Activated CD4-positive, alpha-beta T cell treated with anti-CD3 and anti-CD28 coated beads, Interleukin-10, Interleukin-2, amounts not matched to agents 100 ng/mL and 50 ng/mL, durations not matched to agents 16 hours and 8 hours (primary cell): ENCODE measurements at regions not wholly inside any gene's neighbourhood (a gene's known extent, or its start where the extent isn't known, plus 50 kb on each side); places are given as distances from the start of the nearest gene placed in this dataset.

ENCODE experiments used
- DNase-seq: peaks from one replicate; pipeline ENCODE4 v3.0.0-alpha.2; 2020

DNA sequence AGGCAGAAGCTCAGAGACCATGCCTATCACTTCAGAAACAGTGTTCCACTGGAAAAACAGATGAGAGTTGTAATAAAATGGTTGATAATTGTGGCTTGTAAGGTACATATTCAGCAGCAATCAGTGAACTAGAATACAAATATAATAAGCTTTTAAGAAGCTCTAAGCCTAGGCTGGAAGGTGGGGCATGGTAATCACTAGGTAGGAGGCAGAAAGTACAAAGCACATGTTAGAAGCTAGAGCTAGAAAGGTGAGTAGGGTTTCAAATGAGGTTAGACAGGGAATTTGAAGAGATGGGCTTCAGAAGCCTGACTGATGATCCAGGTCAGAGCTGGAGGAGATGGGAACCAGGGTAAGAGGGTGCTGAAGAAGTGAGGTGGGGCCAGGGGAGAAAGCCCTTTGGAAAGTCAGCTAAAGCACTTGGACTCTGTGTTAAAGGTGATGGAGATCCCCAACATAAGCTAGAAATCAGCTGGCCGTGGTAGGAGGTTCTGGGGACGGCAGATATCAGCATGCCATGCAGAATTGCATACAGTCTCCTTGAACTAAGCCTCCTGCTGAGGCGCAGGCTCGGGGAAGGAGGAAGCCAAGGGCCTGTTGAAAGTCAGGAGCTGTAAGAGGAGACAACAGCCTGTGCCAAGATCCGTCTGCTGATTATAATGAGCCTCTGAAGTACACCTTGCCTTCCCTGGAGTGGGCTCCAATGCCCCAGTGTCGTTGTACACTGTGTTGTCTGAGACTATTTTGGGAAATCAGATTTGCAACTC is 659.4 kb downstream of the BCL11B start:
- no peak for DNase-seq

- no peak for DNase-seq
Observed at GRCh38 chr14:98614741-98615140, 657.3 kb downstream of the BCL11B start.

DNA sequence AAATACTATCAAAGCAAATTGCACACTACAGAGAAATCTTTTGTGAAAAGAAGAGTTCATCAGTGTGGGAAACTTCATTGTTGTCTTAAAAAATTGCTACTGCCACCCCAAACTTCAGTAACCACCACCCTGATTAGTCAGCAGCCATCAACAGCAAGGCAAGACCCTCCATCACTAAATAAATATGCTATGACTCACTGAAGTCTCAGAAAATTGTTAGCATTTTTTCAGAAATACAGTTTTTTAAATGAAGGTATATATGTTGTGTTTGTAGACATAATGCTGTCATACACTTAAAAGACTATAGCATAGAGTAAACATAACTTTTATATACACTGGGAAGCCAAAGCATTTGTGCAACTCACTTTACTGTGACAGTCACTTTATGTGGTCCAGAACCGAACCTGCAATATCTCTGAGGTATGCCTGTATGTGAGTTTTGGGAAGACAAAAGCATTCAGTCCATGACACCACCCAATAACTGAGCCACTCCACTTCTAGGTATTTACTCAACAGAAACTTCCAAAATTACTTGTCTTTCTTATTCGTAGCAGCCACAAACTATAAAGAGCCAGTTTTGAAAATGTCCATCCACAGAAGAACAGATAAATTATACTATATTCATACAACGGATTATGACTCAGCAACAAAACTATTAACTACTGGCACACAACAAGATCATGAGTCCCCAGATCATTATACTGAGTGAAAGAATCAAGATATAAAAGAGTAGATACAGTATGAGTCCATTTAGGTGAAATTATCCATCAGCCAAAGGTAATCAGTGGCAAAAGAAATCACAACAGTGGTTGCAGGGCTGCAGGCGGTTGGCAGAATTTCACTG is 649.6 kb downstream of the BCL11B start:
- no peak for DNase-seq

- no peak for DNase-seq
Observed at GRCh38 chr14:98623788-98624415, 648.1 kb downstream of the BCL11B start.

- DNase-seq, result no peak
Observed at GRCh38 chr14:98633380-98633779, 638.6 kb downstream of the BCL11B start.

DNA sequence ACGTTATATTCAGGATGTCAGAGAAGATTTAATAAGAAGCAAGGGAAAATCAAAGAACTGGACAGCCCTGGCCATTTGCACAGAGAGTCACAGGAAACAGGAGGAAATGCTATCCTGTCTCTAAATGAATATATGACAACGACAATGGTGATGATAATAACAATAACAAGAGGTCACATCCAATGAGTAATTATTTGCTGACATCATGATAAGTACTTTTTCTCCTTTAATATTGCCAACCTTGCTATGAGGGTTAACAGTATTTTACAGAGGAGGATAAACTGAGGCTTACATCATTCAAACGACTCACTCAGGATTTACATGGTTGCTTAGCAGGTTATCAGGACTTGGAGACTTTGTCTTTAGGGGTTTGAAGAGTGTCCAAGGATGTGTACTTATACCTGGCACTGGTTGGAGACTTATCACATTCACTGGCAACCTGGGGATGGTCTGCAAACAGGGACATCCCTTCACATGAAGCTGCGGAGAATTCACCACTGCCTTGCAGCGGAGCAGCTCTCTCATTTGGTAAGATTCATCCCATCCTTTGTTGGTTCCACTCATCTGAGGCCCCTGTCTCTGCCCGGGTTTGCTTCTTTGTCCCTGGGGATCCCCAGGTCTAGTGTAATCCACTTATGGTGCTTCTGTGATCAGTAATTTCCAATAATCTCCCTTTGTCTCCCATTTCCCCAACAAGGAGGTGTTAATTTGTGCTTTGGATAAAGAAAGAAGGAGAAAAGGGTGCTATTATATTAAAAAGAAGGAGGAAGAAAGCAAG is 637.8 kb downstream of the BCL11B start:
- no peak for DNase-seq

GRCh38 chr14:98638366-98638765 is 633.6 kb downstream of the BCL11B start:
- no peak for DNase-seq

DNA sequence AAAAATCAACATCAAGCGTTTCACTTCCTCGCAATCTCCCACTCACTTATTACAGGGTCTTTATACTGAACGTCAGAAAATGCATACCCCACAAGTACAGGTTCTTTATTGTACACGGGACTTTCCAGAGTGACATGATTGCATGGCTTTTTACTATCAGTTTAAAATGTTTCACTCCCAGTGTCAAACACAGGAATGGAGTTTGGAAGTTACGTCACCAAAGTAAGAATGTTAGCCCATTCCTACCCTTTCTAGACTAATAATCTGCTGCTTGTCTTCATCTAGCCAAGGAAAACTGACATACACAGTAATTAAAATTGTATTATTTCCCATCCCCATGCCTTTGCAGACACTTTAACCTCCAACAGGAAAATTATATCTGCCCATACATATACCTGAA is 624.2 kb downstream of the BCL11B start:
- DNase-seq, result no peak

- DNase-seq, result no peak
Observed at GRCh38 chr14:98651037-98651436, 621.0 kb downstream of the BCL11B start.

GRCh38 chr14:98665007-98665406 is 607.0 kb downstream of the BCL11B start:
- no peak for DNase-seq

DNA sequence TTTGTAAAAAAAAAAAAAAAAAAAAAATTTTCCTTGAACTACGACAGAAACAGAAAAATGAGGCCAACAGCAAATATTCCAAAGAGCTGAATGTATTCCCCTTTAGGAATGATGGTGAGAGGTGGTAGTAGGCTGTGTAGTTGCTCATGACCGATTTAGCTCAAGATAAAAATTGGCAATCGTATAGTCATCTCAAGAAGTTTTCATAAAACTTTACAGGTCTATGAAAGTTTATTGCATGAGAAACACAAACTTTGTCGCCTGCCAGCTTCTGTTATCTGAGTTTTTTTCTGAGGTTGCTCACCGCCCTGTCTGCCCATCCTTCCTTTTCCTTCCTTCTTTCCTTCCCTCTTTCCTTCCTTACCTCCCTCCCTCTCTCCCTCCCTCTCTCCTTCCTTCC is 605.5 kb downstream of the BCL11B start:
- DNase-seq, result no peak

GRCh38 chr14:98682033-98682432 is 590.0 kb downstream of the BCL11B start:
- no peak for DNase-seq

DNA sequence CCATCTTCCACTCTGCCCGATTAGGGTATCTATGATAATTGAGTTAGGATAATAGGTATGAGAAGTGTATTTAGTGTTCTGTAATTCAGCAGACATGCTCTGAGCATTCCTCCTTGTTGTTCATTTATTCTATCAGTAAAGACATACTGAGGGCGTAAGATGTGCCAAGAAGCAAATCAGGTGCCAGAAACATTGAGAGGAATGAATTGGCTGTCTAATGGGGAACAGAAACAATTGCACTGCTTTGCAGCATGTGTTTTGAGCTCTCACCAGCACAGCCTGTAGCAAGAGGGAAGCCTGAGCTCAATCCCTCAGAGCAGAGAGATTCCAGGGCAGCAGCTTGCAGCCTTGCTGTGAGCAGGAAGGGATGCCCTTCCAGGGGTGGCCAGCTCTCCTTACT is 589.3 kb downstream of the BCL11B start:
- DNase-seq, result no peak

- no peak for DNase-seq
Observed at GRCh38 chr14:98684468-98684867, 587.5 kb downstream of the BCL11B start.

DNA sequence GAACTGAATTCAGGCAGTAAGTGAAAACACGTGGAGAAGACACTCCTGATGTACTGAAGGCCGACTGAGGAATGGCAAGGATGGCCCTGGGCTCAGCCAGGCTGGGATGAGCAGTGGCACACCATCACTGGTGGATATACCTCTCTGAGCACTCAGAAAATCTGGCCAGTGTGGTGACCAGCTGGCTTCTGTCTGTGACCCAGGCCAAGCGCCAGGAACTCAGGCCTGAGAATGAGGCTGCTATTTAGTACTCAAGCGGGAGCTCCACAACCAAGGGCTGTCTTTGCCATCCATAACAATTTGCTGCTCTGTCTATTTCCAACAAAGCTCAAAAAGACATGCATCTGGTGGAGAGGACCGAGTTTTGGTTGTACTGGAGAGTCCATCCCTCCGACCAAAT is 586.3 kb downstream of the BCL11B start:
- DNase-seq, result no peak

- DNase-seq, result no peak
Observed at GRCh38 chr14:98688446-98688845, 583.6 kb downstream of the BCL11B start.

GRCh38 chr14:98689951-98690350 is 582.0 kb downstream of the BCL11B start:
- no peak for DNase-seq

DNA sequence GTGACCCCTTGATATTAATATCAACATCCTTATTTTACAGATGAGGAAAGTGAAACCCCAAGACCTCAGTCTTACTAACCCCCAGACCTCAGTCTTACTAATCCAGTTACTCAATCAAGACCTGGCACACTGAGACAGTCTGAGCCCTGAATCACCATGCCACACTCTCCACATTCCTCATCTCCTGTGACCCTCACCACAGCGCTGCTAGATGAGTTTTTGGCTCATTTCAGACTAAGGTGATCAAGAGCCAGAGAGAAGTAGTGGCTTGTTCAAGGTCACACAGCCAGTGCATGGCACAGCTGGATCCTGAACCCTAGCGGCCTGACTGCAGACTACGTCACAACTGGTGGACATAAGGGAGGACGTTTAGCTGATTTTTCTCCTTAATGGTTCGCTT is 579.2 kb downstream of the BCL11B start:
- DNase-seq, result peak; percentile 49

GRCh38 chr14:98694541-98694940 is 577.5 kb downstream of the BCL11B start:
- DNase-seq, result no peak

GRCh38 chr14:98695809-98696208 is 576.2 kb downstream of the BCL11B start:
- no peak for DNase-seq

- DNase-seq, result no peak
Observed at GRCh38 chr14:98698341-98698740, 573.7 kb downstream of the BCL11B start.

DNA sequence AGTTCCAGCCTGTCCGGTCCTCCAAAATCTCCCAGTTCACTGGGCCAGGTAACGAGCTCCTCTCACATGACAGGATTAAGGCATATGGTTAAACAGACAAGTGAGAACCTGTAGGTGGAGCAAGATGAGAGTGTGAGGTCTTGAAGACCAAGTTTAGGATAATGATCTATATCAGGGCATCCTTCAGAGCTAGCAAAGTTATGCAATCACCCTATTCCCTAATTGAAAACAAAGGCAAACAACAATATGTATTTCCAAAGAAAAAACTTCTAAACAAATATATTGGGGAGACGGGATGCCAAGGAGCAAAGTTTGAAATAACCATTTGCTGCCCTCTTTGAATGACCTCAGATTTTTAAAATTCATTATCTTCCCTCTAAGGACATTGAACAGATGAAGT is 571.2 kb downstream of the BCL11B start:
- no peak for DNase-seq

DNA sequence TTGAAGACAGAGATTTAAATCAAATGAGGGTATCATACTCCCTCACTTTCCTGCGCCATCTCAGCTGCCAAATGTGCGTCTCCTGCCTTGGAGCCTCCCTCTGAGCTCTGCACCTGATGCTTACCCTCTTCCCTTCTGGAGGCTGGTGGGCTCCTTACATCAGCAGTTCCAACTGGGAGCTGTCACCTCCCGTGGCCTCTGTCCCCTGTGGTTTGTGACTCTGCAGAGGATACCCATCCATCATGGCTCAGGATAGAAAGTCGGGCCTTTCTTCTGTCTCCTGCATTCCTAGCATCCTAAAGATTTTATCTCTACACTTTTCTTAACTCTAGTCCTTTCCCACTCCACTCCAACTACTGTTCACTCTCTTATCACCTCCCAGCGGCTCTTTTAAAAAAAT is 570.6 kb downstream of the BCL11B start:
- no peak for DNase-seq
